OCI-LY7 (cell line): ENCODE measurements at regions not wholly inside any gene's neighbourhood (a gene's known extent, or its start where the extent isn't known, plus 50 kb on each side); places are given as distances from the start of the nearest gene placed in this dataset.

Experiments
- CTCF ChIP-seq: fragments of 200-600 bp; sonication (generic); conservative IDR thresholded peaks from 2 replicates; pipeline ENCODE4 v1.5.1; 2014; ENCODE audit warnings: mild to moderate bottlenecking, antibody characterized with exemption, low read length, moderate library complexity, mixed read lengths
- EZH2phosphoT487 ChIP-seq: fragments of 200-600 bp; sonication (generic); IDR thresholded peaks from 2 replicates; pipeline ENCODE4 v1.6.1; 2018; ENCODE audit warnings: low read depth, borderline replicate concordance, mild to moderate bottlenecking, mixed run types, antibody characterized with exemption, low read length, moderate library complexity, mixed read lengths

- TF ChIP-seq CTCF (no peak), EZH2phosphoT487 (no peak)
These were observed 1456.7 kb upstream of the MIR17HG start for GRCh38 chr13:89890806-89891205.
